NT2/D1 (cell line): ENCODE measurements at regions not wholly inside any gene's neighbourhood (a gene's known extent, or its start where the extent isn't known, plus 50 kb on each side); places are given as distances from the start of the nearest gene placed in this dataset.

Source experiments
- YY1 ChIP-seq: IDR thresholded peaks from 2 replicates; pipeline ENCODE4 v1.6.1; 2011; ENCODE audit not compliant: insufficient read length, insufficient read depth
- ZNF274 ChIP-seq: IDR thresholded peaks from 2 replicates; pipeline ENCODE4 v1.6.1; 2011; ENCODE audit warnings: mild to moderate bottlenecking, low read depth, low read length

GRCh38 chr18:55013086-55013485 lies 53.8 kb upstream of the CCDC68 start:
- TF ChIP-seq ZNF274 (no peak), YY1 (no peak)
